ENCODE measurements at regions not wholly inside any gene's neighbourhood (a gene's known extent, or its start where the extent isn't known, plus 50 kb on each side); places are given as distances from the start of the nearest gene placed in this dataset.

DNA sequence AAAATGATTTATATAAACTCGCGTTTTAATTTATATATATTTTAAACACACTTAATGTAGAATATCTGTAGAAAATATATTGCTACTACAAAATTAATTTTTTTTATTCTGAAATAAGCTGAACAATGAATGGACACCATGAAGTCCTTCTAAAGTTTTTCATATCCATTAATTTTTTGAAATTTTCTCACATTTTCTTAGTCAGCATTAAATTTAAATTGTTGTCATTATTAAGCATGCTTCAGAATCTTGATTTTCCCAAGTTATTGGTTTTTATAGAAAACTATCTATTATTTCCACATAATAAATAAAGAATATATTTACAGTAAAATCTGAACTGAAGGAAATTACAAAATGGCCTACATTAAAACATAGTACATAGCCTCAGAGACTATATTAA is 1314.9 kb upstream of the CDH6 start:
- POLR2A ChIA-PET = no interaction called here
- DNase-seq = no peak
- CTCF ChIA-PET = no interaction called here
- peaks cover 18% of the 10 kb centered on the region for H3K9me3 Mint-ChIP-seq (ENCODE audit: low read depth)
- no peaks in the 10 kb centered on the region for H3K36me3 Mint-ChIP-seq (ENCODE audit: low read depth)
- no peaks in the 10 kb centered on the region for H3K27me3 Mint-ChIP-seq
- H3K4me1 Mint-ChIP-seq = no peaks in the 10 kb centered on the region
- no peak overlapping the region for H3K27ac Mint-ChIP-seq
- ATAC-seq = no peak
- no peak overlapping the region for H3K4me3 Mint-ChIP-seq
- intact Hi-C loops (cut with DNase I, micrococcal nuclease) = no loop called here

DNA sequence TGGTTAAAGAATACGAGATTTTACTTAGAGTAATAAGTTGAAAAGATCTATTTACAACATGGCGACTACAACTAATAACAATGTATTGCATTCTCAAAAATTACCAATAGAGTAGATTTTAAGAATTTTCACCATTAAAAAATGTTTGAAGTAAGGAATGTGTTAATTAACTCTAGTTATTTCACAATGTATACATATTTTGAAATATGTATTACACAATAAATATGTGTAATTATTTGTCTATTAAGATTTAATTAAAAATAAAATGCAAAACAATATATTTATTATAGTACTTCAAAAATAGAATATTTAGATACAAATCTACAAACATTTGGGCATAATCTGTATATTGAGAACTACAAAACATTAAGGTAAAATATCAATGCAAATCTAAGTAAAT is 1326.3 kb upstream of the CDH6 start:
- intact Hi-C loops (cut with DNase I, micrococcal nuclease) = no loop called here
- CTCF ChIA-PET = no interaction called here
- no peak for DNase-seq

DNA sequence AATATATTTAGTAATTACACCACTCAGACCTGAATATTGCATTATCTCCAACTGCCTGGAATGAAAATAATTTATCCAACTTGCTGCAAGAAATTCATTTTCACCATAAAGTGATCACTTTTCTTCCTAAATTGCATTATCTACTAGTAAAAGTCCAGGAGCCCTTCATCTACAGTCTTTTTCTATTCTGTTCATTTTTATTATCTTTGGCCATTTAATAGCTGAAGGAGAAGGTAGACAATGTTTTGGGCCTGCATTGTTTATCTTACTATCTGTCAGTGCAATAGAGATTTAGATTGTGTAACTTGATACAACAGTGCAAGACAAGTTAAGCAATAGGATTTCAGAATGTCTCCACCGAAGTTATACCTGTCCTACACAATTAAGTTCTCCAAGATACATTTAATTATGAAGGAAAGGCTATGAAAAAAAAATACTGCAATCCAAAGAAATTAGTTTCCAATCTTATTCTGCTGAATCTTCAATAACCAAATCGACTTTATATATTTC is 1339.7 kb upstream of the CDH6 start:
- H3K27ac Mint-ChIP-seq = no peak overlapping the region
- H3K4me1 Mint-ChIP-seq = no peaks in the 10 kb centered on the region
- H3K4me3 Mint-ChIP-seq = no peak overlapping the region
- ATAC-seq = no peak
- ChIA-PET CTCF (no interaction called here), POLR2A (no interaction called here)
- intact Hi-C loops (cut with DNase I, micrococcal nuclease) = no loop called here
- H3K9me3 Mint-ChIP-seq (ENCODE audit: low read depth) = peaks cover 17% of the 10 kb centered on the region
- no peaks in the 10 kb centered on the region for H3K36me3 Mint-ChIP-seq (ENCODE audit: low read depth)
- DNase-seq = no peak
- no peaks in the 10 kb centered on the region for H3K27me3 Mint-ChIP-seq

More for the DNA sequence above, 1326.3 kb upstream of the CDH6 start:
- no peaks in the 10 kb centered on the region for H3K27me3 Mint-ChIP-seq
- H3K36me3 Mint-ChIP-seq (ENCODE audit: low read depth) = no peaks in the 10 kb centered on the region
- peaks cover 8% of the 10 kb centered on the region for H3K9me3 Mint-ChIP-seq (ENCODE audit: low read depth)
- H3K27ac Mint-ChIP-seq = no peak overlapping the region
- H3K4me3 Mint-ChIP-seq = no peak overlapping the region
- no peak for ATAC-seq
- POLR2A ChIA-PET = no interaction called here
- H3K4me1 Mint-ChIP-seq = no peaks in the 10 kb centered on the region

DNA sequence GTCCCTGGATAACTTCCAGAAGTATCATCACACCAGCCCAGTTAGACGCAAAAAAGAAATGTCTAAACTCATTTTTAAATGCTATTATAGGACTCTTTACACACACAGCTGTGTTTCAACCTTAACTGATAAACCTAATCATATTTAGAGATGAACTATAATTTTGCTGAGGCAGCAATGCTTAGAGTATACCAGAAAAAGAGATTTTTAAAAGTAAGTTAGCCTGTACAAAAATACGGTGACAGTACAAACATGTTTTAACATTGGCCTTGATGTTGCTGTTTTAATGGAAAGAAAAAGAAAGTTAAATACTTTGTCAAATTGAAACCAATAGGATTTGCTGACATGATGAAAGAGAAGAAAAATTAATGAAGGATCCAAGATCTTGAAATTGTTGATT is 1341.2 kb upstream of the CDH6 start:
- H3K9me3 Mint-ChIP-seq (ENCODE audit: low read depth) = peaks cover 16% of the 10 kb centered on the region
- H3K27me3 Mint-ChIP-seq = no peaks in the 10 kb centered on the region
- ATAC-seq = no peak
- intact Hi-C loops (cut with DNase I, micrococcal nuclease) = no loop called here
- H3K4me3 Mint-ChIP-seq = no peak overlapping the region
- CTCF ChIA-PET = no interaction called here
- POLR2A ChIA-PET = no interaction called here
- H3K4me1 Mint-ChIP-seq = no peaks in the 10 kb centered on the region
- H3K36me3 Mint-ChIP-seq (ENCODE audit: low read depth) = no peaks in the 10 kb centered on the region
- H3K27ac Mint-ChIP-seq = no peak overlapping the region
- no peak for DNase-seq

DNA sequence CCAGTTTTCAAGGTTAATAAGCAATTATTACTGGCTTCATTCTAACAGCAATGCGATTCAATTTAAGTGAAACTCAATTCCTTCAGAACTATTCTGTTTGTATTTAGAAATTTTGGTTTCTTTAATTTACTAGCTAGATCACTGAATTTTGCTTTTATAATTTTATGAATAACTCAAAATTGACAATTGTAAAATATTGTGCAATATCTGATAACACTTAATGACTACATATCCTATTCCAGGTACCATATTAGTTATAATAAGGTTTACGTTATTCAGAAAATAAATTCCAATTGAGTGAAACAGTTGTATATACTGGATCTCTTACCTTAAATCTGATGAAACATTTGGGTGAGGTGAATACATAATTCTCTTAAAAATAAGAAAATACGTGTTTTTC is 1348.3 kb upstream of the CDH6 start:
- H3K27ac Mint-ChIP-seq = no peak overlapping the region
- DNase-seq (no peak), ATAC-seq (no peak)
- ChIA-PET POLR2A (no interaction called here), CTCF (no interaction called here)
- no peaks in the 10 kb centered on the region for H3K36me3 Mint-ChIP-seq (ENCODE audit: low read depth)
- intact Hi-C loops (cut with DNase I, micrococcal nuclease) = no loop called here
- H3K9me3 Mint-ChIP-seq (ENCODE audit: low read depth) = peaks cover 10% of the 10 kb centered on the region
- H3K4me1 Mint-ChIP-seq = no peaks in the 10 kb centered on the region
- H3K27me3 Mint-ChIP-seq = no peaks in the 10 kb centered on the region
- H3K4me3 Mint-ChIP-seq = no peak overlapping the region

DNA sequence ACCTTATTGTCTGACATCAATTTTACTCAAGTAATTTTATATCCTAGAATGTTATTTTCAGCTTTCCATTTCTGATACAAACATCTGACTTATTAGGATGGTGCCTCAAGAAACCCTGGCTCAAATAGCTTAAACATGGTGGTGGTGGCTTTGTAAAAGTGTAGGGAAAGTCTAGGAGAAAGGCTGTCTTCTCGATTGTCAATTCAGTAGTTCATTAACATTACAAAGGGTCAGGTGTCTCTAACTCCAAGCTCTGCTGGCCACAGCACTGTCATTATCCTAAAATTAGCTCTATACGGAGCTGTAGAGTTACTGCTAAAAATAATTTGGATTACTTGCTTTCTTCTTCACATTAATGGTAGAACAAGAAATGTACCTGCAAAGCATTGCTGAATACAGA is 1360.1 kb upstream of the CDH6 start:
- ChIA-PET CTCF (no interaction called here), POLR2A (no interaction called here)
- no peaks in the 10 kb centered on the region for H3K27me3 Mint-ChIP-seq
- no peaks in the 10 kb centered on the region for H3K36me3 Mint-ChIP-seq (ENCODE audit: low read depth)
- DNase-seq (no peak), ATAC-seq (no peak)
- no peak overlapping the region for H3K27ac Mint-ChIP-seq
- H3K4me1 Mint-ChIP-seq = no peaks in the 10 kb centered on the region
- H3K9me3 Mint-ChIP-seq (ENCODE audit: low read depth) = peaks cover 30% of the 10 kb centered on the region
- intact Hi-C loops (cut with DNase I, micrococcal nuclease) = no loop called here
- no peak overlapping the region for H3K4me3 Mint-ChIP-seq

DNA sequence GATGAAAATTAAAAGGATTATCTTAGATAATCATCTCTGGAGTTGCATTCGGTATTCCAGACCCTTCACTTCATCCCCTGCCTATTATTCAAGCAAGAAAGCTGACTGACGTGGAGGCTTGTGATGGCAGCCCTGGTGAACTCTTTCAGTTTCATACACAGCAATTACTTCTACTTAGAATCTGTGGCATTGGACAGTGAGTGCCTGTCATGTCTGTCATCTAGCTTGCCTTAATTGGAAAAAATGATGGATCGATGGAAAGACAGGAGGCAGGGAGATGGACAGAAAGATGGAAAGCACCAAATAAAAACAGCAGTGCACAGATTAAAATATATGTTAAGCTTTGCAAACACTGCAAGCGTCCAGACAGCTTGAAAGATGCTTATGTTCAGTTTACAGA is 1371.0 kb upstream of the CDH6 start:
- CTCF ChIA-PET = no interaction called here
- POLR2A ChIA-PET = no interaction called here
- Mint-ChIP-seq H3K9me3 (ENCODE audit: low read depth) (peaks cover 5% of the 10 kb centered on the region), H3K27me3 (no peaks in the 10 kb centered on the region), H3K27ac (no peak overlapping the region), H3K36me3 (ENCODE audit: low read depth) (no peaks in the 10 kb centered on the region), H3K4me1 (no peaks in the 10 kb centered on the region), H3K4me3 (no peak overlapping the region)
- intact Hi-C loops (cut with DNase I, micrococcal nuclease) = no loop called here
- DNase-seq (no peak), ATAC-seq (no peak)

DNA sequence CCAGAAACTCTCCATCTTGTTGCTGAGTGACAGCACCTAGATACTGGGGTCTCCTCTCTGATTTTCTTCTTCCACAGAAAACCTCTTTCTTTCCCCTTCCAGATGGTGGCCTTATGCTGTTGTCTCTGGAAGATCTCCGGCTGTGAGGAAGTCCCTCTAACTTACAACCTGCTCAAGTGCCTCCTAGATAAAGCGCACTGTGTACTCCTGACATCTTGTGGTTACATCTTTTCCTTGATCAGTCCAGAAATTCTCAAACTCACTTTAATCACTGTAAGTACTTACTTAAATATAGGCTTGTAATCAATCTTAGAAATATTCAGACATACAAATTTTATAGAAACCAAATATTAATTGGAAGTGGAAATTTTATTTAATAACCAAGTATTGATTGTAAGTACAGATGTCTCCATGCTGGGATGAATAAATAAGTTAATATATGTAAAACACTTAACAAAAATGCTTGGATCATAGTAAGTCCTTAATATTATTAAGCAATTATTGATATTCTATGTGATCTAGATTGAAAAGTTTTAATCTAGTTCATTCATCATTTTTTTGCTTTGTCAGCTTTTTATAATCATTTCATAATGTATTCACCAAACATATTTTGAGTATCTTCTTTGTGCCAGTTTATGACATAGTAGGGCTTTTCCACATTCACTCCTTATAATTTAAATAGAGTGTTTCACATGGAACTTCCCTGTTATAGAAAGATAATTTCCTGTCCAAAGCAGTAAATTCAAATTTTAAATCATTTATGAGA is 1381.4 kb upstream of the CDH6 start:
- H3K4me3 Mint-ChIP-seq = no peak overlapping the region
- H3K36me3 Mint-ChIP-seq (ENCODE audit: low read depth) = no peaks in the 10 kb centered on the region
- intact Hi-C loops (cut with DNase I, micrococcal nuclease) = no loop called here
- no peak overlapping the region for H3K27ac Mint-ChIP-seq
- no peaks in the 10 kb centered on the region for H3K4me1 Mint-ChIP-seq
- no peaks in the 10 kb centered on the region for H3K27me3 Mint-ChIP-seq
- no peak for DNase-seq
- ATAC-seq = no peak
- ChIA-PET POLR2A (no interaction called here), CTCF (interaction anchor here (0.7 kb wide), 1 partner anchor 148 kb away, joined by 3 read pairs; no protein-coding TSS in a partner anchor)
- H3K9me3 Mint-ChIP-seq (ENCODE audit: low read depth) = peaks cover 9% of the 10 kb centered on the region

DNA sequence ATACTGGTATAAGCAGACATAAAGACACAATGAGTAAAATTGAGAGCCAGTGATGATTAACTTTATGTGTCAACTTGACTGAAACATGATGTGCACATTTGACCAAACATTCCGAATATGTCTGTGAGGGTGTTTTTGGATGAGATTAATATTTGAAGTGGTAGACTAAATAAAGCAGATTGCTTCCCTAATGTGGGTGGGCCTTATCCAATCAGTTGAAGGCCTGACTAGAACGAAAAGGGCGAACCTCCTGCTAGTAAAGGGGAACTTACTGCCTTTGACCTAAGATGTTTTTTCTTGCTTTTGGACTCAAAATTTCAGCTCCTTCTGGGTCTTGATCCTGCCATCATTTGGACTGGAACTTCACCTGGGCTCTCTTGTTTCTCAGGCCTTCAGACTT is 1387.7 kb upstream of the CDH6 start:
- Mint-ChIP-seq H3K4me3 (no peak overlapping the region), H3K36me3 (ENCODE audit: low read depth) (no peaks in the 10 kb centered on the region), H3K27ac (no peak overlapping the region), H3K27me3 (no peaks in the 10 kb centered on the region), H3K4me1 (no peaks in the 10 kb centered on the region), H3K9me3 (ENCODE audit: low read depth) (peaks cover 13% of the 10 kb centered on the region)
- intact Hi-C loops (cut with DNase I, micrococcal nuclease) = no loop called here
- CTCF ChIA-PET = no interaction called here
- DNase-seq (no peak), ATAC-seq (no peak)
- POLR2A ChIA-PET = no interaction called here

DNA sequence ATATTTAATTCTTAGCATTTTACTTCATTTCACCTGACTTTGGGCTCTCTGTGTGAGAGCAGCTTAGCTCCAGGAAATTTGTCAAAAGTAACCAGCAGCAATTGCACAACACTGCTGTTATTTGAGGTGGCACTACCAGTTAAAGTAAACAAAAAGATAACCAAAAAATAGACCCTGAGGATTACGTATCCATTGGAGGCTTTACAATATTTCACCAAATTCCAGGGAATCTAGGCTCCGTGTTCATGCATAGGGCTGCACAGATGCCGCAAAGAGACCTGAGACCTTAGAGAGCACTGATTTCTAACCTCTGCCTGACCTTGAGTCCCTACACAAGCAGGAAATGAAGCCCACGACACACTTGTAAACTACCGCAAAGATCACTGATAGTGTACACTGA is 1392.7 kb upstream of the CDH6 start:
- H3K36me3 Mint-ChIP-seq (ENCODE audit: low read depth) = no peaks in the 10 kb centered on the region
- CTCF ChIA-PET = no interaction called here
- no peak overlapping the region for H3K27ac Mint-ChIP-seq
- no peak for ATAC-seq
- no peak overlapping the region for H3K4me3 Mint-ChIP-seq
- H3K27me3 Mint-ChIP-seq = no peaks in the 10 kb centered on the region
- no peaks in the 10 kb centered on the region for H3K4me1 Mint-ChIP-seq
- intact Hi-C loops (cut with DNase I, micrococcal nuclease) = no loop called here
- POLR2A ChIA-PET = no interaction called here
- H3K9me3 Mint-ChIP-seq (ENCODE audit: low read depth) = peaks cover 12% of the 10 kb centered on the region
- DNase-seq = no peak

DNA sequence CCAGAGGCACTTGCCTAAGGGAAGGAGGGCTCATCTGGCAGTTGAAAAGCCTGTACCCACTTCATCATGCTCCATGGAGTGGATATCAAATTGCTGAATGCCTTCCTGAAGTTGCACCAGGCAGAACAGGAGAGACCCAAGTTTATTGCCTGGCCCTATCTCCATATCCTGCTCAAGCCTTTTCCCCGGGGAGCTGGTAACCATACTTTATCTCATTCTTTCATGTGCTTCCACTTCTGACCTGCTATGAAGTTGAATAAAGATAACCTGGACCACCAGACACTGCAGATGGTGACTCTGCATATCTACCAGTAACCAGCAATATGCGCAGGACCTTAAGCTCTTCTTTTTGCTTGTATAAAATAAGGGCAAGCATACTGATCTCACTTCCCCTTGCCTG is 1397.5 kb upstream of the CDH6 start:
- intact Hi-C loops (cut with DNase I, micrococcal nuclease) = no loop called here

DNA sequence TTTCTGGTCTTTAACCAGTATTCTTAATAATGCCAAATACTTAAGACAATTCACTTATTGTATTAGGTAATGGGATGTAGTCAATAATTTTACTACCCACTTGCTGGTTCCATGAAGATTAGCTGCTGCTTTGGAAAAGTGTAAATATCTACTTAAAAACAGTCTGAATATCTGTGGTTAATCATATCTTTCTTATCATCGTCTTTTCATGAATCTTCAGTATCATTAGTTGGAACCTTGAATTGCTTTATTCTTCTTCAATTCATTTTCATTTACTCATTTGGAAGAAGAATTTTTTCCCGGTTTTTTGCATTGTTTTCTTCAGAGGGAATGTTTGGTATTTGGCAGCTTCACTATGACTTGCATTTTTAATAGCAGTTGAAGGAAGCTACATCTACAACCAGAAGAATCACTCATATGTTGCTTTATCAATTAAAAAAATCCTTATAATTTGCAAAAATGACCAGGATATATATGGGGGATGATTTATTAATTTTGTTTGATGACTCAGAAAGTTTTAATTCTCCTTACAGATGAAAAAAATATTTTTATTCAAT is 1398.3 kb upstream of the CDH6 start:
- no peak overlapping the region for H3K27ac Mint-ChIP-seq
- no peaks in the 10 kb centered on the region for H3K4me1 Mint-ChIP-seq
- ChIA-PET CTCF (no interaction called here), POLR2A (no interaction called here)
- DNase-seq (no peak), ATAC-seq (no peak)
- no peaks in the 10 kb centered on the region for H3K27me3 Mint-ChIP-seq
- peaks cover 11% of the 10 kb centered on the region for H3K9me3 Mint-ChIP-seq (ENCODE audit: low read depth)
- no peaks in the 10 kb centered on the region for H3K36me3 Mint-ChIP-seq (ENCODE audit: low read depth)
- intact Hi-C loops (cut with DNase I, micrococcal nuclease) = no loop called here
- H3K4me3 Mint-ChIP-seq = no peak overlapping the region

More for the DNA sequence above, 1397.5 kb upstream of the CDH6 start:
- Mint-ChIP-seq H3K4me3 (no peak overlapping the region), H3K27me3 (no peaks in the 10 kb centered on the region), H3K36me3 (ENCODE audit: low read depth) (no peaks in the 10 kb centered on the region), H3K27ac (no peak overlapping the region), H3K4me1 (no peaks in the 10 kb centered on the region), H3K9me3 (ENCODE audit: low read depth) (peaks cover 13% of the 10 kb centered on the region)
- POLR2A ChIA-PET = no interaction called here
- ATAC-seq = no peak
- DNase-seq = no peak
- CTCF ChIA-PET = no interaction called here

Measured in activated CD4-positive, alpha-beta T cell treated with anti-CD3 and anti-CD28 coated beads for 36 hours (primary cell).